GM12872 (cell line): ENCODE measurements at regions not wholly inside any gene's neighbourhood (a gene's known extent, or its start where the extent isn't known, plus 50 kb on each side); places are given as distances from the start of the nearest gene placed in this dataset.

Source experiments
- CTCF ChIP-seq: IDR thresholded peaks from 3 replicates; pipeline ENCODE4 v1.5.1; 2011; ENCODE audit warnings: low read depth, mild to moderate bottlenecking, low read length, moderate library complexity; ENCODE audit not compliant: insufficient read depth

DNA sequence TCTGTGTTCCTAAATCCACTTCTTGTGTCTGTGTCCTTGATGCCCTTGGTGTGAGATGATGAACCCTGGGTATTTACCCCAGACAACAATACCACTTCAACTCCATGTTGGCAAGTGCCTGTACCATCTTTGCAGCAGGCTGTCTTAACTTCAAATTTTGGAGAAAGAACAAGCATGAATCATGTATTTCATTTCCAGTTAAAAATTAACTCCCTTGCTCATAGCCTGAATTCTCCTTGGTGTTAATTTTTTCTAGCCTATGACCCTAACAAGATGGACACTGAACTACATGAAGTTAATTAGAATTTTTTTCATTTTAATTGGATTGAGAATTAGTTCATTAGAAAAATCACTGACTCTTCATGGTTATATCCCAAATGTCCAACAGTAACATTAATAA, 267.8 kb upstream of the INTU start:
- no peak for TF ChIP-seq CTCF

GRCh38 chr4:127370604-127371003, 262.2 kb upstream of the INTU start:
- no peak for TF ChIP-seq CTCF

DNA sequence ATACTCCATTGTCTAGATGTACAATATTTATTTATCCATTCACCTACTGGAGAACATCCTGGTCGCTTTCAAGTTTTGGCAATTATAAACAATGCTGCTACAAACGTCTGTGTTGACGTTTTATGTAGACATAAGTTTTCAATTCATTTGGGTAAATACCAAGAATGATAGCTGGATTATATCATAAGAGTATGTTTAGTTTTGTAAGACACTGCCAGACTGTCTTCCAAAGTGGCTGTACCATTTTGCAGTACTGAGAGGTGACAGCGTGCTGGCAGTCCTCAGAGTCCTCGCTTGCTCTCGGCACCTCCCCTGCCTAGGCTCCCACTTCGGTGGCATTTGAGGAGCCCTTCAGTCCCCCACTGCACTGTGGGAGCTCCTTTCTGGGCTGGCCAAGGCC, 253.3 kb upstream of the INTU start:
- TF ChIP-seq CTCF = no peak

DNA sequence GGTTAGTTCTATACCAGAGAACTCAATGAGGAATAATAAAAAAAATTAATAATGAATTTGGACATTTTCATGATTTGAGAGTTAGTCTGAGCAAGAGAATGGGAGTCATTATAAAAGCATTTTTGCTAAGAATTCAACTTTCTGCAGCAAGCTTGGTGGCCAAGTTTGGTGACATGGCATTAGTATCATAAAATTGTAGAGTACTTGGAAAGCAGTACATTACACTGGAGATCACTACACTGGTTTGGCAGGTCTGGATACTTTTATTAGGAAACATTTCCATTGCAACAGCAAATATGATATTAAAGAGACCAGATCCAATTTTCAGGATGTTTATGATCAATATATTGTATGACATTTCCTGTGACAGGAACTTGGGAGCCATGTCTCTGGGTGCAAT, 249.1 kb upstream of the INTU start:
- no peak for TF ChIP-seq CTCF

DNA sequence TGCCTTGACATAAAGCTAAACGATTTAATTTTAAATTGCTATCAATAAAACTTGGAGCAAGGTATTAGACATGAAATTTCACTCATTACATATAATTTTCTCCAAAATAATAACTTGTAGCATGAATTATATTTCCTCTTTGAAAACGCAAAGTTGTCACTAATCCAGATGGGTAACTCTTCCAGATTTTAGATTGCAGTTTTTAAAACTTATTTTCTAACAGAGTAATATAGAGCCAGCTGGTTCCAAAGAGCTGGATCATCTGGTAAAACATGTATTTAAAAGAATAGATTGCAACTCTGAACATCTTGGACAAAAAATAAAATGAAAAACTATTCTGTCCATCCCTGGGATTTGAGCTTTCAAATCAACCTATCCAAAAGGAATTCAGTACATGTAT, 238.2 kb upstream of the INTU start:
- no peak for TF ChIP-seq CTCF

DNA sequence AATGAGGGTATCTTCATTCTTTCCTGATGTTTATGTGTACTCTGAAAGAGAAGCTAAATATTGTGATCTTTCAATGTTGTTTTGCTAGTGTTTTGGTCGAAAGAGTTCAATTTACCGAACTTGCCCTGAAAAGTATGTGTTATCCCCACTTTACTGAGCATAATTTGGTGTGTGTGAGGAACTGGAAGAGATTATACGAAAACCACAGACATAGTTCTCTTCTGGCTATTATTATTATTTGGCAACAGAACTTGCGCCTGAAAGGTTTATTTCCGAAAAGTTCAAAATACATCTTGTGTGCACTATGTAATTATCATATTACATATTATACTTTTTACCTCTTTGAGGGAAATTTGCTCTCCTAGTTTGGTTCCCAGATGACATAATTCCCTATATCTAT, 232.5 kb upstream of the INTU start:
- TF ChIP-seq CTCF = no peak

DNA sequence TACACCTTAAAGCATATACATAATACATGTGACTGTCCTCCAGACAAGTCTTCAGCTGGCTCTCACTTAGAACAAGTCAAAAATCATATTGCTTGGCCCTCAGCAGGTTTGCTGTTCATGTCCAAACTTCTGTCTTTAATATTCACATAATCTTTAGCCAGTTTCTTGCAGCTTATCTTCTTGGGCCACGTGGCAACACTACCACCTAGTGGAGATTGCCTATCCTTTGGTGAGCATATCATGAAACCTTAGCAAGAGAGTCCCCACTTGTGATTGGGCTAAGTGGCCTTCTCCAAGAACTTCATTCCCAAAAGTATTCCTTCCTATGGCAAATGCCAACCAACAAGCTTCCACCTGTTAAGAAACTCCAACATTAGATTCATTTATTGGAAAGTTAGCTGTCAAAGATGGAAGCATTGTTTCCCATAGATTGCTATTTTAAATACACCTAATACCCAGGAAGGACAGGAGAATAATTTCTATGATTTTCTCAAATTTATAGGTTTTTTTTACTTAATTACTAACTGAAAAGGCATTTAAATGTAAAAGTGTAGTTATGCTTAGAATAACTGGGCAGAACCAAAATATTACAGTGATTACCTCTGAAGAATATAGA, 231.9 kb upstream of the INTU start:
- TF ChIP-seq CTCF = peak; percentile 84
